ENCODE measurements at regions not wholly inside any gene's neighbourhood (a gene's known extent, or its start where the extent isn't known, plus 50 kb on each side); places are given as distances from the start of the nearest gene placed in this dataset.

- H3K27me3 ChIP-seq: no peaks in the 10 kb centered on the region
- H3K9me3 ChIP-seq: no peaks in the 10 kb centered on the region
- H3K4me3 ChIP-seq: no peak overlapping the region
- DNase-seq: no peak
- TF ChIP-seq EP300 (IDR thresholded peaks at IDR 0.05; ENCODE audit: low read depth) (no peak), POLR2A (IDR thresholded peaks at IDR 0.05) (no peak), POLR2AphosphoS5 (IDR thresholded peaks at IDR 0.05) (no peak), CTCF (IDR thresholded peaks at IDR 0.05) (no peak)
- intact Hi-C loops (cut with DNase I; ENCODE audit: low total_unique reads): no loop called here
- H3K27ac ChIP-seq: no peak overlapping the region
- H3K36me3 ChIP-seq: peaks cover 0 to 1% (median 0%) of the 10 kb centered on the region in 4 donors
- no peaks in the 10 kb centered on the region for H3K4me1 ChIP-seq
- 76 to 80% methylated on average over 2 of the region's 2 CpGs for WGBS, 2 donors (ENCODE audit: low coverage in 1 of 2)
- in situ Hi-C loops (cut with MboI; ENCODE audit: low pct_ligation_motif_present in 1 of 4, low pct_unique_long_range_greater_than_20kb in 1 of 4, low sequenced_read_pairs in 3 of 4): no loop called here
Observed at GRCh38 chr7:113440173-113440572, 321.8 kb upstream of the SMIM30 start.

GRCh38 chr7:113431406-113431805 is 313.1 kb upstream of the SMIM30 start:
- intact Hi-C loops (cut with DNase I; ENCODE audit: low total_unique reads) (no loop called here), in situ Hi-C loops (cut with MboI; ENCODE audit: low pct_ligation_motif_present in 1 of 4, low pct_unique_long_range_greater_than_20kb in 1 of 4, low sequenced_read_pairs in 3 of 4) (no loop called here)
- TF ChIP-seq POLR2A (IDR thresholded peaks at IDR 0.05): no peak
- no peak for TF ChIP-seq CTCF (IDR thresholded peaks at IDR 0.05)
- no peak for TF ChIP-seq EP300 (IDR thresholded peaks at IDR 0.05; ENCODE audit: low read depth)
- TF ChIP-seq POLR2AphosphoS5 (IDR thresholded peaks at IDR 0.05): no peak
- H3K4me3 ChIP-seq: no peak overlapping the region
- 59 to 77% methylated on average over 2 to 4 of the region's 4 CpGs for WGBS, 2 donors (ENCODE audit: low coverage in 1 of 2)
- H3K27ac ChIP-seq: no peak overlapping the region
- H3K9me3 ChIP-seq: no peaks in the 10 kb centered on the region
- DNase-seq: no peak
- no peaks in the 10 kb centered on the region for H3K36me3 ChIP-seq
- H3K4me1 ChIP-seq: no peaks in the 10 kb centered on the region
- H3K27me3 ChIP-seq: no peaks in the 10 kb centered on the region

GRCh38 chr7:113424185-113424817 is 305.9 kb upstream of the SMIM30 start:
- intact Hi-C loops (cut with DNase I; ENCODE audit: low total_unique reads): loop anchor here (10.0 kb wide), 1 partner anchor 880 kb away; no protein-coding TSS in a partner anchor
- TF ChIP-seq EP300 (IDR thresholded peaks at IDR 0.05; ENCODE audit: low read depth) (no peak), POLR2A (IDR thresholded peaks at IDR 0.05) (no peak), CTCF (IDR thresholded peaks at IDR 0.05) (no peak), POLR2AphosphoS5 (IDR thresholded peaks at IDR 0.05) (no peak)
- in situ Hi-C loops (cut with MboI; ENCODE audit: low pct_ligation_motif_present in 1 of 4, low pct_unique_long_range_greater_than_20kb in 1 of 4, low sequenced_read_pairs in 3 of 4): loop anchor here (10.0 to 25.0 kb wide), 5 partner anchors 412 to 1687 kb away; no protein-coding TSS in a partner anchor

GRCh38 chr7:113421696-113422330 is 303.5 kb upstream of the SMIM30 start:
- intact Hi-C loops (cut with DNase I; ENCODE audit: low total_unique reads) (loop anchor here (10.0 kb wide), 1 partner anchor 877 kb away; no protein-coding TSS in a partner anchor), in situ Hi-C loops (cut with MboI; ENCODE audit: low pct_ligation_motif_present in 1 of 4, low pct_unique_long_range_greater_than_20kb in 1 of 4, low sequenced_read_pairs in 3 of 4) (loop anchor here (10.0 to 25.0 kb wide), 5 partner anchors 410 to 1685 kb away; no protein-coding TSS in a partner anchor)
- 25 to 31% methylated on average over 2 to 4 of the region's 4 CpGs for WGBS, 2 donors (ENCODE audit: low coverage in 1 of 2)
- Histone ChIP-seq H3K4me1 (peaks cover 0 to 3% (median 0%) of the 10 kb centered on the region in 4 donors), H3K27ac (no peak overlapping the region), H3K9me3 (no peaks in the 10 kb centered on the region), H3K4me3 (no peak overlapping the region), H3K27me3 (no peaks in the 10 kb centered on the region), H3K36me3 (no peaks in the 10 kb centered on the region)
- DNase-seq: peak; percentile 77
- TF ChIP-seq EP300 (IDR thresholded peaks at IDR 0.05; ENCODE audit: low read depth) (no peak), CTCF (IDR thresholded peaks at IDR 0.05) (peak; percentile 71 to 80 (median 77)), POLR2AphosphoS5 (IDR thresholded peaks at IDR 0.05) (no peak), POLR2A (IDR thresholded peaks at IDR 0.05) (no peak)

More at GRCh38 chr7:113424185-113424817, 305.9 kb upstream of the SMIM30 start:
- peaks cover 0 to 3% (median 0%) of the 10 kb centered on the region in 4 donors for H3K4me1 ChIP-seq
- WGBS, 2 donors (ENCODE audit: low coverage in 1 of 2): 62 to 65% methylated on average over 6 of the region's 6 CpGs
- H3K4me3 ChIP-seq: no peak overlapping the region
- no peak overlapping the region for H3K27ac ChIP-seq
- H3K9me3 ChIP-seq: no peaks in the 10 kb centered on the region
- no peaks in the 10 kb centered on the region for H3K27me3 ChIP-seq
- no peak for DNase-seq
- H3K36me3 ChIP-seq: no peaks in the 10 kb centered on the region

All from transverse colon (tissue), 4 donors.